SK-N-SH (cell line): ENCODE measurements at regions not wholly inside any gene's neighbourhood (a gene's known extent, or its start where the extent isn't known, plus 50 kb on each side); places are given as distances from the start of the nearest gene placed in this dataset.

ENCODE experiments used
- CTCF ChIA-PET: fragments of 300-600, 350-600 bp; formaldehyde crosslinking; extraction: SDS; loops from one replicate; lab custom pipeline; 2021; lab: Yijun Ruan, JAX
- POLR2A ChIA-PET: fragments of 350-600 bp; sonication (Branson Sonifier 250); formaldehyde crosslinking; extraction: SDS; loops from one replicate; lab custom pipeline; 2020; ENCODE audit warnings: antibody characterized with exemption, inconsistent platforms; lab: Yijun Ruan, JAX
- DNase-seq: peaks from one replicate; pipeline ENCODE4 v3.0.0; 2012
- H2AFZ ChIP-seq: fragments of 200-600 bp; sonication (generic); 2 replicates; pipeline ENCODE4 v1.8.1; 2016; ENCODE audit warnings: antibody characterized with exemption, mild to moderate bottlenecking, low read depth
- H3F3A ChIP-seq: fragments of 200-600 bp; sonication (generic); replicated peaks from 2 replicates; pipeline ENCODE3; 2016; ENCODE audit warnings: antibody characterized with exemption, mild to moderate bottlenecking; ENCODE audit not compliant: insufficient read depth
- H3K27ac ChIP-seq, 2 experiments: fragments of 200-500 bp in 1 of 2; fragments of 200-600 bp in 1 of 2; sonication (Bioruptor generic) in 1 of 2; sonication (generic), shearing (Covaris generic) in 1 of 2; 2 replicates each; pipeline versions ENCODE4 v1.5.1 to v1.6.1; 2014 to 2016; ENCODE audit warnings: low read depth in 2 of 2, inconsistent platforms in 1 of 2, low read length in 1 of 2, mild to moderate bottlenecking in 1 of 2, mixed read lengths in 1 of 2
- H3K27me3 ChIP-seq: fragments of 200-600 bp; sonication (generic), shearing (Covaris generic); 2 replicates; pipeline ENCODE4 v1.6.1; 2016; ENCODE audit warnings: mixed run types; ENCODE audit not compliant: insufficient read depth
- H3K36me3 ChIP-seq, 2 experiments: fragments of 200-500 bp in 1 of 2; fragments of 200-600 bp in 1 of 2; sonication (Bioruptor generic) in 1 of 2; sonication (generic) in 1 of 2; replicated peaks in 1 of 2; 2 replicates each; pipeline versions ENCODE3 to v1.5.1; 2014 to 2016; ENCODE audit warnings: low read length in 1 of 2, mild to moderate bottlenecking in 1 of 2; ENCODE audit not compliant: insufficient read depth in 2 of 2, control insufficient read depth in 1 of 2
- H3K4me1 ChIP-seq, 2 experiments: fragments of 200-500 bp in 1 of 2; fragments of 200-600 bp in 1 of 2; sonication (Bioruptor generic) in 1 of 2; sonication (generic), shearing (Covaris generic) in 1 of 2; 2 replicates each; pipeline versions ENCODE4 v1.5.1 to v1.6.1; 2014 to 2016; ENCODE audit warnings: low read depth in 1 of 2, low read length in 1 of 2, mixed run types in 1 of 2; ENCODE audit not compliant: insufficient read depth in 2 of 2, control insufficient read depth in 1 of 2
- H3K4me2 ChIP-seq: fragments of 200-600 bp; sonication (generic), shearing (Covaris generic); 2 replicates; pipeline ENCODE4 v1.6.1; 2017; ENCODE audit warnings: mixed run types
- H3K4me3 ChIP-seq, 2 experiments: fragments of 200-500 bp in 1 of 2; fragments of 200-600 bp in 1 of 2; sonication (Bioruptor generic) in 1 of 2; sonication (generic), shearing (Covaris generic) in 1 of 2; 2 replicates each; pipeline versions ENCODE4 v1.5.1 to v1.8.1; 2014 to 2016; ENCODE audit warnings: low read depth in 2 of 2, inconsistent platforms in 1 of 2, low read length in 1 of 2, mild to moderate bottlenecking in 1 of 2, mixed read lengths in 1 of 2, moderate library complexity in 1 of 2
- H3K79me2 ChIP-seq: fragments of 200-600 bp; sonication (generic); 2 replicates; pipeline ENCODE4 v1.8.1; 2017; ENCODE audit warnings: mild to moderate bottlenecking; ENCODE audit not compliant: insufficient read depth
- H3K9ac ChIP-seq: fragments of 200-600 bp; sonication (generic); 2 replicates; pipeline ENCODE4 v1.6.1; 2017; ENCODE audit warnings: mixed run types
- H3K9me2 ChIP-seq: fragments of 200-600 bp; sonication (generic); 2 replicates; pipeline ENCODE4 v1.6.1; 2017; ENCODE audit warnings: mixed run types
- H3K9me3 ChIP-seq: fragments of 200-600 bp; sonication (generic); 2 replicates; pipeline ENCODE4 v1.6.1; 2017; ENCODE audit warnings: mixed run types, mild to moderate bottlenecking, moderate library complexity
- H4K20me1 ChIP-seq: fragments of 200-600 bp; sonication (generic); 2 replicates; pipeline ENCODE4 v1.6.1; 2017; ENCODE audit warnings: mild to moderate bottlenecking, mixed run types; ENCODE audit not compliant: insufficient read depth
- CHD2 ChIP-seq: fragments of 150-350 bp; IDR thresholded peaks from 2 replicates; pipeline ENCODE4 v1.6.1; 2018; ENCODE audit warnings: low read length; ENCODE audit not compliant: partially characterized antibody
- ELF1 ChIP-seq: IDR thresholded peaks from 2 replicates; pipeline ENCODE4 v1.4.0; 2012
- EP300 ChIP-seq, 2 experiments: IDR thresholded peaks; 2 replicates each; pipeline versions ENCODE4 v1.4.0 to v1.6.1; 2012; ENCODE audit warnings: borderline replicate concordance in 1 of 2, low read depth in 1 of 2, low read length in 1 of 2
- EZH2phosphoT487 ChIP-seq: fragments of 200-600 bp; sonication (generic); IDR thresholded peaks from 2 replicates; pipeline ENCODE4 v1.6.1; 2017; ENCODE audit warnings: low read depth, mixed run types, mild to moderate bottlenecking, antibody characterized with exemption, moderate library complexity, borderline replicate concordance
- FOSL2 ChIP-seq: IDR thresholded peaks from 2 replicates; pipeline ENCODE4 v1.4.0; 2012; ENCODE audit warnings: low read depth, mild to moderate bottlenecking, moderate library complexity, borderline replicate concordance
- FOXJ3 ChIP-seq: sonication (generic); formaldehyde crosslinking; IDR thresholded peaks from 2 replicates; pipeline ENCODE4 v1.5.1; 2020; ENCODE audit warnings: mild to moderate bottlenecking, missing genetic modification reagents
- GABPA ChIP-seq: IDR thresholded peaks from 2 replicates; pipeline ENCODE4 v1.4.0; 2012; ENCODE audit warnings: low read depth, mild to moderate bottlenecking
- JUND ChIP-seq: IDR thresholded peaks from 2 replicates; pipeline ENCODE4 v1.4.0; 2012
- NFIC ChIP-seq: IDR thresholded peaks from 2 replicates; pipeline ENCODE4 v1.4.0; 2012; ENCODE audit warnings: borderline replicate concordance
- RAD21 ChIP-seq: IDR thresholded peaks from 2 replicates; pipeline ENCODE4 v1.6.1; 2012; ENCODE audit warnings: mild to moderate bottlenecking, low read length
- RCOR1 ChIP-seq: fragments of 150-350 bp; IDR thresholded peaks from 2 replicates; pipeline ENCODE4 v1.6.1; 2017; ENCODE audit warnings: antibody characterized with exemption, low read length
- RFX5 ChIP-seq: IDR thresholded peaks from 2 replicates; pipeline ENCODE4 v1.6.1; 2012; ENCODE audit warnings: mild to moderate bottlenecking, improper control_type of control experiment, low read length
- SMC3 ChIP-seq: IDR thresholded peaks from 2 replicates; pipeline ENCODE4 v1.6.1; 2012; ENCODE audit warnings: low read depth, low read length, improper control_type of control experiment
- TAF1 ChIP-seq: IDR thresholded peaks from 2 replicates; pipeline ENCODE4 v1.6.1; 2012; ENCODE audit warnings: low read depth, mild to moderate bottlenecking, low read length, moderate library complexity, borderline replicate concordance
- TCF12 ChIP-seq: IDR thresholded peaks from 2 replicates; pipeline ENCODE4 v1.4.0; 2012
- TEAD4 ChIP-seq: IDR thresholded peaks from 2 replicates; pipeline ENCODE4 v1.4.0; 2012; ENCODE audit warnings: mild to moderate bottlenecking, borderline replicate concordance; ENCODE audit not compliant: insufficient read depth
- YY1 ChIP-seq: IDR thresholded peaks from 2 replicates; pipeline ENCODE4 v1.4.0; 2012; ENCODE audit warnings: low read depth, mild to moderate bottlenecking
- WGBS: methylation state at CpG from one replicate; pipeline ENCODE4 v1.1.6; 2017; ENCODE audit warnings: low lambda C conversion rate; 5-methylcytosine and 5-hydroxymethylcytosine counted together
- TF ChIP-seq, protein P1 (sequence below): IDR thresholded peaks from 2 replicates; pipeline ENCODE4; 2012
- TF ChIP-seq, protein P2 (sequence below): IDR thresholded peaks from 2 replicates; pipeline ENCODE4 v1.4.0; 2012; ENCODE audit warnings: low read depth, borderline replicate concordance
- TF ChIP-seq, protein P3 (sequence below): IDR thresholded peaks from 2 replicates; pipeline ENCODE4 v1.4.0; 2012; ENCODE audit warnings: low read depth, borderline replicate concordance

DNA sequence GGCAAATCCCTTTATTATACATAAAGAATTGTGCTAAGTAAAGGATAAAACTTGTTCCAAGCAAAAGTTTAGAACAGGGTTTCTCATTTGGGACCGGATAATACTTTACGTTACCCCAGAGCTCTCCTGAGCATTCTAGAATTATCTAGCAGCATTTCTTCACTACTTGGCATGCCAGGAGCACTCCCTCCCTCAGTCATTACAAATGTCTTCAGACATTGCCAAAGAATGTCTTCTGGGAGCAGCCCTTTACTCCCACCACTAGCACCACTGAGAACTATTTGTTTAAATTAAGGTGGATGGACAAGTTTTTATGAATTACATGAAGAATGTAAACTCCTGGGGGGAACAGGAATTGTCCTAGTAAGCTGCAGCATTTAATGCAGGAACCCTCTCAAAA lies 516.4 kb downstream of the GBE1 start:
- no peak overlapping the region for H3K4me3 ChIP-seq
- TF ChIP-seq FOXJ3 (CRISPR knock-in tag) (no peak), RFX5 (no peak), RCOR1 (no peak), RAD21 (no peak), FOSL2 (no peak), GABPA (no peak), CHD2 (no peak), EP300 (IDR thresholded peaks at IDR 0.05; ENCODE audit: borderline replicate concordance in 1 of 2, low read depth in 1 of 2, low read length in 1 of 2) (no peak), ELF1 (no peak), TAF1 (no peak), EZH2phosphoT487 (no peak), YY1 (no peak), JUND (no peak), TCF12 (no peak), SMC3 (no peak), TEAD4 (no peak), NFIC (no peak)
- TF ChIP-seq, protein P1, sequence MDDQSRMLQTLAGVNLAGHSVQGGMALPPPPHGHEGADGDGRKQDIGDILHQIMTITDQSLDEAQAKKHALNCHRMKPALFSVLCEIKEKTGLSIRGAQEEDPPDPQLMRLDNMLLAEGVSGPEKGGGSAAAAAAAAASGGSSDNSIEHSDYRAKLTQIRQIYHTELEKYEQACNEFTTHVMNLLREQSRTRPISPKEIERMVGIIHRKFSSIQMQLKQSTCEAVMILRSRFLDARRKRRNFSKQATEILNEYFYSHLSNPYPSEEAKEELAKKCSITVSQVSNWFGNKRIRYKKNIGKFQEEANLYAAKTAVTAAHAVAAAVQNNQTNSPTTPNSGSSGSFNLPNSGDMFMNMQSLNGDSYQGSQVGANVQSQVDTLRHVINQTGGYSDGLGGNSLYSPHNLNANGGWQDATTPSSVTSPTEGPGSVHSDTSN, result no peak
- TF ChIP-seq, protein P2, sequence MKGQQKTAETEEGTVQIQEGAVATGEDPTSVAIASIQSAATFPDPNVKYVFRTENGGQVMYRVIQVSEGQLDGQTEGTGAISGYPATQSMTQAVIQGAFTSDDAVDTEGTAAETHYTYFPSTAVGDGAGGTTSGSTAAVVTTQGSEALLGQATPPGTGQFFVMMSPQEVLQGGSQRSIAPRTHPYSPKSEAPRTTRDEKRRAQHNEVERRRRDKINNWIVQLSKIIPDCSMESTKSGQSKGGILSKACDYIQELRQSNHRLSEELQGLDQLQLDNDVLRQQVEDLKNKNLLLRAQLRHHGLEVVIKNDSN, result no peak
- TF ChIP-seq, protein P3, sequence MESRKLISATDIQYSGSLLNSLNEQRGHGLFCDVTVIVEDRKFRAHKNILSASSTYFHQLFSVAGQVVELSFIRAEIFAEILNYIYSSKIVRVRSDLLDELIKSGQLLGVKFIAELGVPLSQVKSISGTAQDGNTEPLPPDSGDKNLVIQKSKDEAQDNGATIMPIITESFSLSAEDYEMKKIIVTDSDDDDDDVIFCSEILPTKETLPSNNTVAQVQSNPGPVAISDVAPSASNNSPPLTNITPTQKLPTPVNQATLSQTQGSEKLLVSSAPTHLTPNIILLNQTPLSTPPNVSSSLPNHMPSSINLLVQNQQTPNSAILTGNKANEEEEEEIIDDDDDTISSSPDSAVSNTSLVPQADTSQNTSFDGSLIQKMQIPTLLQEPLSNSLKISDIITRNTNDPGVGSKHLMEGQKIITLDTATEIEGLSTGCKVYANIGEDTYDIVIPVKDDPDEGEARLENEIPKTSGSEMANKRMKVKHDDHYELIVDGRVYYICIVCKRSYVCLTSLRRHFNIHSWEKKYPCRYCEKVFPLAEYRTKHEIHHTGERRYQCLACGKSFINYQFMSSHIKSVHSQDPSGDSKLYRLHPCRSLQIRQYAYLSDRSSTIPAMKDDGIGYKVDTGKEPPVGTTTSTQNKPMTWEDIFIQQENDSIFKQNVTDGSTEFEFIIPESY, result no peak
- TF ChIP-seq, all 33 proteins: peak for 0
- no peak overlapping the region for H3K4me2 ChIP-seq
- ChIA-PET CTCF (no interaction called here), POLR2A (no interaction called here)
- H4K20me1 ChIP-seq, result no peaks in the 10 kb centered on the region
- H3K79me2 ChIP-seq, result no peaks in the 10 kb centered on the region
- H3K9me3 ChIP-seq, result no peaks in the 10 kb centered on the region
- no peak overlapping the region for H3K27ac ChIP-seq
- H2AFZ ChIP-seq, result no peak overlapping the region
- H3K9ac ChIP-seq, result no peak overlapping the region
- no peaks in the 10 kb centered on the region for H3K27me3 ChIP-seq
- no peak for DNase-seq
- no peaks in the 10 kb centered on the region for H3K36me3 ChIP-seq
- 97% methylated on average over 2 of the region's 2 CpGs for WGBS
- H3K9me2 ChIP-seq, result no peaks in the 10 kb centered on the region
- peaks cover 0 to 5% of the 10 kb centered on the region in 2 experiments; a peak in 1 of 4 replicates for H3K4me1 ChIP-seq
- no peaks in the 10 kb centered on the region for H3F3A ChIP-seq
